Spleen (tissue), 11 donors: ENCODE measurements at regions not wholly inside any gene's neighbourhood (a gene's known extent, or its start where the extent isn't known, plus 50 kb on each side); places are given as distances from the start of the nearest gene placed in this dataset.

Experiments
- DNase-seq: peaks from one replicate; pipeline ENCODE4 v3.0.0-alpha.2; 2020
- H3K27ac ChIP-seq, 8 donors: fragments of 200-600 bp; sonication (generic) in 7 of 8; 1 replicate in 4 of 8; 2 replicates in 4 of 8; pipeline versions ENCODE4 v1.5.0 to v1.8.0; 2016 to 2021; ENCODE audit warnings: inconsistent platforms in 4 of 8, mild to moderate bottlenecking in 4 of 8, moderate library complexity in 1 of 8
- H3K27me3 ChIP-seq, 7 donors: fragments of 200-600 bp; sonication (generic) in 6 of 7; replicated peaks in 1 of 7; 1 replicate in 4 of 7; 2 replicates in 3 of 7; pipeline versions ENCODE4 v1.5.0 to v1.8.0; 2016 to 2021; ENCODE audit warnings: inconsistent platforms in 3 of 7, mild to moderate bottlenecking in 1 of 7
- H3K36me3 ChIP-seq, 6 donors: fragments of 200-600 bp; sonication (generic) in 5 of 6; 1 replicate in 4 of 6; 2 replicates in 2 of 6; pipeline versions ENCODE4 v1.5.0 to v1.8.0; 2016 to 2021; ENCODE audit warnings: inconsistent platforms in 2 of 6
- H3K4me1 ChIP-seq, 6 donors: fragments of 200-600 bp; sonication (generic) in 5 of 6; 1 replicate in 3 of 6; 2 replicates in 3 of 6; pipeline versions ENCODE4 v1.5.0 to v1.8.0; 2016 to 2021; ENCODE audit warnings: inconsistent platforms in 3 of 6
- H3K4me3 ChIP-seq, 8 donors: fragments of 200-600 bp; sonication (generic) in 7 of 8; 1 replicate in 4 of 8; 2 replicates in 4 of 8; pipeline versions ENCODE4 v1.5.0 to v1.8.0; 2016 to 2021; ENCODE audit warnings: inconsistent platforms in 4 of 8, mild to moderate bottlenecking in 4 of 8, moderate library complexity in 2 of 8
- H3K9me3 ChIP-seq, 8 donors: fragments of 200-600 bp; sonication (generic) in 7 of 8; 1 replicate in 4 of 8; 2 replicates in 4 of 8; pipeline versions ENCODE4 v1.5.0 to v1.8.0; 2016 to 2021; ENCODE audit warnings: inconsistent platforms in 4 of 8
- CTCF ChIP-seq, 11 experiments: fragments of 200-600 bp in 7 of 11; fragments of 450-650 bp in 4 of 11; sonication (generic) in 4 of 11; IDR thresholded peaks in 8 of 11; conservative IDR thresholded peaks in 3 of 11; 1 replicate in 7 of 11; 2 replicates in 4 of 11; pipeline versions ENCODE4 v1.4.0 to v1.8.0; 2016 to 2021; ENCODE audit warnings: antibody characterized with exemption in 11 of 11, inconsistent platforms in 4 of 11, mild to moderate bottlenecking in 1 of 11
- POLR2A ChIP-seq, 3 donors: fragments of 450-650 bp; IDR thresholded peaks; one replicate each; pipeline ENCODE4 v1.5.1; 2017; ENCODE audit warnings: antibody characterized with exemption in 3 of 3, mild to moderate bottlenecking in 1 of 3
- POLR2AphosphoS5 ChIP-seq, 3 donors: sonication (generic); formaldehyde crosslinking; IDR thresholded peaks; one replicate each; pipeline ENCODE4 v1.5.1; 2017; ENCODE audit warnings: antibody characterized with exemption in 3 of 3
- WGBS, 5 donors: extraction: QIAGEN DNeasy Blood & Tissue Kit in 3 of 5; methylation state at CpG; one replicate each; pipeline versions ENCODE4 v1.1.5 to v1.1.7; 2013 to 2018; 5-methylcytosine and 5-hydroxymethylcytosine counted together
- intact Hi-C: fragments of 100-400 bp; cut with DNase I; formaldehyde crosslinking; loops from one replicate; pipeline ENCODE4 v1.15.0; 2023; ENCODE audit warnings: low total_unique reads
- donor health status: healthy with polysubstance abuse.
- donor health status: DM: no; HTN: no; CAD: no; lungs with moderate emphysema.
- donor health status: DM: no; HTN: no; CAD: no.
- donor health status: Bipolar disorder and iron deficiency.
- donor health status: healthy.
- donor health status: DM: no; HTN: no; CAD: no.
- donor health status: DM: yes; HTN: yes; CAD: no.

- Histone ChIP-seq H3K27me3 (peaks cover 0 to 74% (median 24%) of the 10 kb centered on the region in 7 donors), H3K4me1 (peaks cover 0 to 30% (median 20%) of the 10 kb centered on the region in 6 donors), H3K36me3 (no peaks in the 10 kb centered on the region), H3K4me3 (no peak overlapping the region), H3K27ac (no peak overlapping the region), H3K9me3 (peaks cover 0 to 13% (median 10%) of the 10 kb centered on the region in 8 donors)
- 81 to 92% (median 87%) methylated on average over 8 to 9 of the region's 9 CpGs for WGBS, 5 donors
- DNase-seq: no peak
- TF ChIP-seq CTCF (IDR thresholded peaks at IDR 0.05 in 8 of 11, conservative IDR thresholded peaks at IDR 0.05 in 3 of 11): no peak
- no peak for TF ChIP-seq POLR2A (IDR thresholded peaks at IDR 0.05)
- no peak for TF ChIP-seq POLR2AphosphoS5 (IDR thresholded peaks at IDR 0.05)
- intact Hi-C loops: no loop called here
These were observed 106.8 kb downstream of the KCTD15 start for GRCh38 chr19:33903489-33903850.

DNA sequence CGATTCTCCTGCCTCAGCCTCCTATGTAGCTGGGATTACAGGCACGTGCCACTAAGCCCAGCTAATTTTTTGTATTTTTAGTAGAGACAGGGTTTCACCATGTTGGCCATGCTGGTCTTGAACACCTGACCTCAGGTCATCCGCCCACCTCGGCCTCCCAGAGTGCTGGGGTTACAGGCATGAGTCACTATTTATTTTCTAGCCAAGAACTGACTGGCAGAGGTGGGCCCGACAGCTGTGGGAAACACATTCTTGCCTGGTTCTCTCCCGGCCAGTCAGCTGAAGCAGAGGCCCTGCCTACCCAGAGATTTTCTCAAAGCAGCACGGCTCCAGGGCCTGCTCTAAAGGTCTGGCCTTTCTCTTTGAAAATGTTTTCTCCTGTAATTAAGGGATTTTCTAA, 108.0 kb downstream of the KCTD15 start:
- intact Hi-C loops: no loop called here
- peaks cover 0 to 30% (median 20%) of the 10 kb centered on the region in 6 donors for H3K4me1 ChIP-seq

DNA sequence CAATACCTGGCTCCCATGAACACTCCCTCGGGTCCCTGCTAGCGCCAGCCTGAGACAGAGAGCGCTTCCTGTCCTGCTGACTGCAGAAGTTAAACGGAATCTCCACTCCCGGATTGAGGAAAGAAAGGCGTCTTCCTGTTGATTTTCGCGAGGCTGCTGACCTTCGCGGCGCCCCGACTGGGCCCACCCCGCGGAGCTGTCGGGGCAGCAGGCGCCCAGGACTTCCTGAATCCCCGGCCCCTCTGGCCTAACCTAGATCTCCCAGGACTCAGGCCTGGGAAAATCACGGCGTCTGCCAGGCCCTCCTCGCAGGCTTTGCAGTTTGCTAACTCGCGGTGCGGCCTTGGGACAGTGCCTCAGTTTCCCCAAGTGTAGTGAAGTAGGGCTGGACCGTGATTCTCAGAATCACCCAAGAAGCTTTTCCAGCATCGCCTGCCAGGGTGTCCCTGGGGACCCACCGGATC, 108.8 kb downstream of the KCTD15 start:
- no peak for TF ChIP-seq POLR2AphosphoS5 (IDR thresholded peaks at IDR 0.05)
- TF ChIP-seq CTCF (IDR thresholded peaks at IDR 0.05 in 8 of 11, conservative IDR thresholded peaks at IDR 0.05 in 3 of 11): no peak
- TF ChIP-seq POLR2A (IDR thresholded peaks at IDR 0.05): no peak
- H3K27me3 ChIP-seq: peaks cover 0 to 80% (median 24%) of the 10 kb centered on the region in 7 donors
- no peak for DNase-seq
- H3K36me3 ChIP-seq: no peaks in the 10 kb centered on the region
- peak overlapping the region; percentile 44 to 84 (median 78) for H3K27ac ChIP-seq
- H3K4me3 ChIP-seq: peak overlapping the region; percentile 26 to 70 (median 38)
- H3K4me1 ChIP-seq: peaks cover 0 to 30% (median 20%) of the 10 kb centered on the region in 6 donors
- WGBS, 5 donors: 1 to 6% (median 2%) methylated on average over 14 to 26 of the region's 26 CpGs
- H3K9me3 ChIP-seq: no peaks in the 10 kb centered on the region
- intact Hi-C loops: no loop called here

More for the DNA sequence above, 108.0 kb downstream of the KCTD15 start:
- Histone ChIP-seq H3K9me3 (peaks cover 0 to under 1% (median 0%) of the 10 kb centered on the region in 8 donors), H3K27ac (peak overlapping the region in 5 of 8 donors; percentile 78 to 84 (median 82)), H3K36me3 (no peaks in the 10 kb centered on the region), H3K27me3 (peaks cover 0 to 86% (median 24%) of the 10 kb centered on the region in 7 donors), H3K4me3 (no peak overlapping the region)
- TF ChIP-seq CTCF (IDR thresholded peaks at IDR 0.05 in 8 of 11, conservative IDR thresholded peaks at IDR 0.05 in 3 of 11) (no peak), POLR2AphosphoS5 (IDR thresholded peaks at IDR 0.05) (no peak), POLR2A (IDR thresholded peaks at IDR 0.05) (no peak)
- no peak for DNase-seq
- WGBS, 5 donors: 65 to 74% (median 69%) methylated on average over 7 of the region's 7 CpGs

DNA sequence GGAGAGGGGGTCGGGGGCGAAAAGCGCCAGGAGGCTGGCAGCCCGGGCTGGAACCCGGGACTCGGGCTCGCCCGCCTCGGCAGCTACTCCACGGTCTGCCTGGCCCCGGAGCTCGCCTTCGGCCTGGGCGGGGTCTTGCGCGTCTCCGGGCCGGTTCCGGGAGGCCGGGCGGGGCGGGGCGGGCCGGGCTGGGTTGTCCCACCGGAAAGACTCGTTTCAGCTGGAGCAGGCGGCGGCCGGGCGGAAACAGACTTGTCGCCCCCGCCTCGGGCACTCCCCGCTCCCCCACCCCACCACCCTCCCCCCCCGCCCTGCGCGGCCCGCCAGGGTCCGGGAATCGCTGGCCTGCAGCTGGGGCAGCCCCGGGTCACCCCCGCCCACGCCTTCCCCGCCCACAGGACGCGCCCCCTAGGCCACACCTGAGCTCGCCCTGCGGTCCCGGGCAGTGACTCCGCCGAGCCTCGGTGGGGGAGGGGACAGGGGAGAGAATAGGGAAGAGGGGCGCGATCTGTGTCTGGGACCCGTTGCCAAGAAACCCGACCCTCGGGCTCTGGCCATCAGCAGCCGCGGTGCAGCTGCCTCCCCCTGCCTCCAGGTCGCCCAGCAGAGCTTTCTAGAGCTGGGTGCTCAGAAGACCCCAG, 109.4 kb downstream of the KCTD15 start:
- Histone ChIP-seq H3K4me1 (peaks cover 0 to 30% (median 20%) of the 10 kb centered on the region in 6 donors), H3K27ac (peak overlapping the region; percentile 44 to 84 (median 78)), H3K27me3 (peaks cover 0 to 75% (median 24%) of the 10 kb centered on the region in 7 donors), H3K9me3 (no peaks in the 10 kb centered on the region), H3K36me3 (no peaks in the 10 kb centered on the region), H3K4me3 (peak overlapping the region; percentile 26 to 70 (median 38))
- TF ChIP-seq CTCF (IDR thresholded peaks at IDR 0.05 in 8 of 11, conservative IDR thresholded peaks at IDR 0.05 in 3 of 11) (no peak), POLR2A (IDR thresholded peaks at IDR 0.05) (no peak), POLR2AphosphoS5 (IDR thresholded peaks at IDR 0.05) (peak in 2 of 3 donors; percentile 60 to 70)
- 0 to 3% (median 1%) methylated on average over 5 to 60 of the region's 60 CpGs for WGBS, 5 donors
- intact Hi-C loops: no loop called here
- DNase-seq: no peak
